SK-N-SH (cell line): ENCODE measurements at regions not wholly inside any gene's neighbourhood (a gene's known extent, or its start where the extent isn't known, plus 50 kb on each side); places are given as distances from the start of the nearest gene placed in this dataset.

Experiments
- CTCF ChIA-PET: fragments of 300-600, 350-600 bp; formaldehyde crosslinking; extraction: SDS; loops from one replicate; lab custom pipeline; 2021; lab: Yijun Ruan, JAX
- POLR2A ChIA-PET: fragments of 350-600 bp; sonication (Branson Sonifier 250); formaldehyde crosslinking; extraction: SDS; loops from one replicate; lab custom pipeline; 2020; ENCODE audit warnings: antibody characterized with exemption, inconsistent platforms; lab: Yijun Ruan, JAX
- DNase-seq: peaks from one replicate; pipeline ENCODE4 v3.0.0; 2012
- H2AFZ ChIP-seq: fragments of 200-600 bp; sonication (generic); 2 replicates; pipeline ENCODE4 v1.8.1; 2016; ENCODE audit warnings: antibody characterized with exemption, mild to moderate bottlenecking, low read depth
- H3F3A ChIP-seq: fragments of 200-600 bp; sonication (generic); replicated peaks from 2 replicates; pipeline ENCODE3; 2016; ENCODE audit warnings: antibody characterized with exemption, mild to moderate bottlenecking; ENCODE audit not compliant: insufficient read depth
- H3K27ac ChIP-seq, 2 experiments: fragments of 200-500 bp in 1 of 2; fragments of 200-600 bp in 1 of 2; sonication (Bioruptor generic) in 1 of 2; sonication (generic), shearing (Covaris generic) in 1 of 2; 2 replicates each; pipeline versions ENCODE4 v1.5.1 to v1.6.1; 2014 to 2016; ENCODE audit warnings: low read depth in 2 of 2, inconsistent platforms in 1 of 2, low read length in 1 of 2, mild to moderate bottlenecking in 1 of 2, mixed read lengths in 1 of 2
- H3K27me3 ChIP-seq: fragments of 200-600 bp; sonication (generic), shearing (Covaris generic); 2 replicates; pipeline ENCODE4 v1.6.1; 2016; ENCODE audit warnings: mixed run types; ENCODE audit not compliant: insufficient read depth
- H3K36me3 ChIP-seq, 2 experiments: fragments of 200-500 bp in 1 of 2; fragments of 200-600 bp in 1 of 2; sonication (Bioruptor generic) in 1 of 2; sonication (generic) in 1 of 2; replicated peaks in 1 of 2; 2 replicates each; pipeline versions ENCODE3 to v1.5.1; 2014 to 2016; ENCODE audit warnings: low read length in 1 of 2, mild to moderate bottlenecking in 1 of 2; ENCODE audit not compliant: insufficient read depth in 2 of 2, control insufficient read depth in 1 of 2
- H3K4me1 ChIP-seq, 2 experiments: fragments of 200-500 bp in 1 of 2; fragments of 200-600 bp in 1 of 2; sonication (Bioruptor generic) in 1 of 2; sonication (generic), shearing (Covaris generic) in 1 of 2; 2 replicates each; pipeline versions ENCODE4 v1.5.1 to v1.6.1; 2014 to 2016; ENCODE audit warnings: low read depth in 1 of 2, low read length in 1 of 2, mixed run types in 1 of 2; ENCODE audit not compliant: insufficient read depth in 2 of 2, control insufficient read depth in 1 of 2
- H3K4me2 ChIP-seq: fragments of 200-600 bp; sonication (generic), shearing (Covaris generic); 2 replicates; pipeline ENCODE4 v1.6.1; 2017; ENCODE audit warnings: mixed run types
- H3K4me3 ChIP-seq, 2 experiments: fragments of 200-500 bp in 1 of 2; fragments of 200-600 bp in 1 of 2; sonication (Bioruptor generic) in 1 of 2; sonication (generic), shearing (Covaris generic) in 1 of 2; 2 replicates each; pipeline versions ENCODE4 v1.5.1 to v1.8.1; 2014 to 2016; ENCODE audit warnings: low read depth in 2 of 2, inconsistent platforms in 1 of 2, low read length in 1 of 2, mild to moderate bottlenecking in 1 of 2, mixed read lengths in 1 of 2, moderate library complexity in 1 of 2
- H3K79me2 ChIP-seq: fragments of 200-600 bp; sonication (generic); 2 replicates; pipeline ENCODE4 v1.8.1; 2017; ENCODE audit warnings: mild to moderate bottlenecking; ENCODE audit not compliant: insufficient read depth
- H3K9ac ChIP-seq: fragments of 200-600 bp; sonication (generic); 2 replicates; pipeline ENCODE4 v1.6.1; 2017; ENCODE audit warnings: mixed run types
- H3K9me2 ChIP-seq: fragments of 200-600 bp; sonication (generic); 2 replicates; pipeline ENCODE4 v1.6.1; 2017; ENCODE audit warnings: mixed run types
- H3K9me3 ChIP-seq: fragments of 200-600 bp; sonication (generic); 2 replicates; pipeline ENCODE4 v1.6.1; 2017; ENCODE audit warnings: mixed run types, mild to moderate bottlenecking, moderate library complexity
- H4K20me1 ChIP-seq: fragments of 200-600 bp; sonication (generic); 2 replicates; pipeline ENCODE4 v1.6.1; 2017; ENCODE audit warnings: mild to moderate bottlenecking, mixed run types; ENCODE audit not compliant: insufficient read depth
- ELF1 ChIP-seq: IDR thresholded peaks from 2 replicates; pipeline ENCODE4 v1.4.0; 2012
- FOSL2 ChIP-seq: IDR thresholded peaks from 2 replicates; pipeline ENCODE4 v1.4.0; 2012; ENCODE audit warnings: low read depth, mild to moderate bottlenecking, moderate library complexity, borderline replicate concordance
- GATA2 ChIP-seq: sonication (generic); formaldehyde crosslinking; IDR thresholded peaks from 2 replicates; pipeline ENCODE4 v1.5.0; 2020; ENCODE audit warnings: mild to moderate bottlenecking, missing genetic modification reagents
- JUND ChIP-seq: IDR thresholded peaks from 2 replicates; pipeline ENCODE4 v1.4.0; 2012
- MAX ChIP-seq: IDR thresholded peaks from 2 replicates; pipeline ENCODE4 v1.4.0; 2012; ENCODE audit warnings: low read depth
- MEF2A ChIP-seq: IDR thresholded peaks from 2 replicates; pipeline ENCODE4 v1.4.0; 2012; ENCODE audit warnings: low read depth, borderline replicate concordance
- NRF1 ChIP-seq: IDR thresholded peaks from 2 replicates; pipeline ENCODE4 v1.6.1; 2012; ENCODE audit warnings: low read depth, mild to moderate bottlenecking, low read length
- PBX3 ChIP-seq: IDR thresholded peaks from 2 replicates; pipeline ENCODE4; 2012
- POLR2AphosphoS5 ChIP-seq: IDR thresholded peaks from 2 replicates; pipeline ENCODE4 v1.6.1; 2012; ENCODE audit warnings: low read depth, low read length
- RAD21 ChIP-seq: IDR thresholded peaks from 2 replicates; pipeline ENCODE4 v1.6.1; 2012; ENCODE audit warnings: mild to moderate bottlenecking, low read length
- RCOR1 ChIP-seq: fragments of 150-350 bp; IDR thresholded peaks from 2 replicates; pipeline ENCODE4 v1.6.1; 2017; ENCODE audit warnings: antibody characterized with exemption, low read length
- REST ChIP-seq: IDR thresholded peaks from 2 replicates; pipeline ENCODE4 v1.6.1; 2012; ENCODE audit warnings: mild to moderate bottlenecking, low read depth, low read length, moderate library complexity
- SMC3 ChIP-seq: IDR thresholded peaks from 2 replicates; pipeline ENCODE4 v1.6.1; 2012; ENCODE audit warnings: low read depth, low read length, improper control_type of control experiment
- TAF1 ChIP-seq: IDR thresholded peaks from 2 replicates; pipeline ENCODE4 v1.6.1; 2012; ENCODE audit warnings: low read depth, mild to moderate bottlenecking, low read length, moderate library complexity, borderline replicate concordance
- TEAD4 ChIP-seq: IDR thresholded peaks from 2 replicates; pipeline ENCODE4 v1.4.0; 2012; ENCODE audit warnings: mild to moderate bottlenecking, borderline replicate concordance; ENCODE audit not compliant: insufficient read depth
- USF1 ChIP-seq: IDR thresholded peaks from 2 replicates; pipeline ENCODE4 v1.4.0; 2012; ENCODE audit warnings: low read depth, borderline replicate concordance
- YY1 ChIP-seq: IDR thresholded peaks from 2 replicates; pipeline ENCODE4 v1.4.0; 2012; ENCODE audit warnings: low read depth, mild to moderate bottlenecking
- ZBTB33 ChIP-seq: IDR thresholded peaks from 2 replicates; pipeline ENCODE4 v1.4.0; 2012; ENCODE audit warnings: low read depth, borderline replicate concordance
- WGBS: methylation state at CpG from one replicate; pipeline ENCODE4 v1.1.6; 2017; ENCODE audit warnings: low lambda C conversion rate; 5-methylcytosine and 5-hydroxymethylcytosine counted together

GRCh38 chr21:17738176-17738953 is 80.8 kb downstream of the C21orf91 start:
- CTCF ChIA-PET, result interaction anchor here (0.9 to 1.3 kb wide), 2 partner anchors 8 to 13 kb away, joined by 3 to 5 read pairs; no protein-coding TSS in a partner anchor
- Histone ChIP-seq H2AFZ (no peak overlapping the region), H3K4me3 (no peak overlapping the region; a peak in 1 of 4 replicates), H3K79me2 (no peaks in the 10 kb centered on the region), H3K4me2 (no peak overlapping the region), H3K4me1 (no peaks in the 10 kb centered on the region), H3F3A (no peaks in the 10 kb centered on the region), H3K9me2 (no peaks in the 10 kb centered on the region), H3K36me3 (no peaks in the 10 kb centered on the region), H3K9me3 (no peaks in the 10 kb centered on the region), H3K9ac (no peak overlapping the region), H3K27ac (no peak overlapping the region), H3K27me3 (no peaks in the 10 kb centered on the region), H4K20me1 (no peaks in the 10 kb centered on the region)
- POLR2A ChIA-PET, result no interaction called here
- 29% methylated on average over 9 of the region's 11 CpGs for WGBS
- DNase-seq, result no peak
- TF ChIP-seq TAF1, result no peak
- TF ChIP-seq TEAD4, result no peak
- no peak for TF ChIP-seq PBX3
- no peak for TF ChIP-seq NRF1
- no peak for TF ChIP-seq GATA2
- TF ChIP-seq ZBTB33, result no peak
- TF ChIP-seq RCOR1, result no peak
- TF ChIP-seq MEF2A, result no peak
- TF ChIP-seq USF1, result no peak
- TF ChIP-seq ELF1, result no peak
- TF ChIP-seq JUND, result no peak
- TF ChIP-seq RAD21, result no peak
- TF ChIP-seq YY1, result no peak
- no peak for TF ChIP-seq FOSL2

GRCh38 chr21:17736072-17736471 is 83.1 kb downstream of the C21orf91 start:
- ChIA-PET CTCF (interaction anchor here (1.5 kb wide), 1 partner anchor 189 kb away, joined by 4 read pairs; no protein-coding TSS in a partner anchor), POLR2A (no interaction called here)
- Histone ChIP-seq H3K4me1 (no peaks in the 10 kb centered on the region), H3K9me2 (no peaks in the 10 kb centered on the region), H4K20me1 (no peaks in the 10 kb centered on the region), H3K9me3 (no peaks in the 10 kb centered on the region), H3K4me3 (no peak overlapping the region), H3K79me2 (no peaks in the 10 kb centered on the region), H3K27ac (no peak overlapping the region), H3K27me3 (no peaks in the 10 kb centered on the region), H3K36me3 (no peaks in the 10 kb centered on the region), H3K9ac (no peak overlapping the region), H3F3A (no peaks in the 10 kb centered on the region), H3K4me2 (no peak overlapping the region), H2AFZ (no peak overlapping the region)
- WGBS, result 14% methylated on average over 5 of the region's 5 CpGs
- no peak for DNase-seq
- no peak for TF ChIP-seq SMC3
- TF ChIP-seq PBX3, result no peak
- TF ChIP-seq POLR2AphosphoS5, result no peak
- no peak for TF ChIP-seq MAX
- no peak for TF ChIP-seq REST
- no peak for TF ChIP-seq JUND
